NCI-H1417 treated with DMSO at 0.1 percent for 48 hours (cell line): ENCODE measurements at regions not wholly inside any gene's neighbourhood (a gene's known extent, or its start where the extent isn't known, plus 50 kb on each side); places are given as distances from the start of the nearest gene placed in this dataset.
A peak's percentile ranks its signal among the peaks of the same experiment; 100 is the strongest.

Experiments
- DNase-seq: peaks from one replicate; lab custom pipeline; 2025; lab: John Stamatoyannopoulos, UW

DNA sequence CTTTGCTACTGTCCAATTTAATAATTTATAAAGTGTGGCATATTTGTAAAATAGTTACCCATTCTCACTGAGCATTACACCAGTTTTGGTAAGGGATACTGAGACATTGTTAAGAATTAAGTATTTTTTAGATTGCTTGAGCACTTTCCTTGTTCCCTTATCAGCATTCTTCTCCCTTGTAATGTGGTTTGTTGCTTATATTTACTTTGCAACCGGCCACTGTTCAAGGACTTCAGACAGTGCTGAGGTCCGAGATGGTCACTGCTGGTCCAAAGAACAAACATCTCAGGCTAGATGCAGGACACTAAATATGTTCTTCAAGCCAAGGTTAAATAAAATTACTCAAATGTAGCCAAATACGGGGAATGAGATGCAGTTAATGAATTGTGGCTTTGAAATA is 161.4 kb downstream of the TM9SF2 start:
- no peak for DNase-seq

DNA sequence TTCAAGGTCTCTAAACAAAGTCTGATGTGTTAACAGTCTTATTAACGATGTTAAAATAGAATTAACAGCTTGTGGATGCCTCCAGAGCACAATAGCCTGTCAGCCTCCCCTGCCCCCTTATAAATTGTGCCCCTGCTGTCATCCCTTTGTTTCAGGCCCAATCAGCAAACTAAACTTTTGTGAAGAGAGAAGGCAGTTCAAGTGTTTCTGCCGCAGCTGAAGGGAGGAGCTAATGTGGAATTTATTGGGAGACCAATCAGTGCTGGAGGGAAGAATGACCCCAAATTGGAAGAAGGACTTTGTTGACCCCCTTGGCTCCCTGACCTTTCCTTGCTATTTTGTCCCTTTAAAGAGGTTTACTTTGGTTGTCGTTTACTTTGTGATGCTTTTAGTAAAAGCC is 160.5 kb downstream of the TM9SF2 start:
- no peak for DNase-seq

DNA sequence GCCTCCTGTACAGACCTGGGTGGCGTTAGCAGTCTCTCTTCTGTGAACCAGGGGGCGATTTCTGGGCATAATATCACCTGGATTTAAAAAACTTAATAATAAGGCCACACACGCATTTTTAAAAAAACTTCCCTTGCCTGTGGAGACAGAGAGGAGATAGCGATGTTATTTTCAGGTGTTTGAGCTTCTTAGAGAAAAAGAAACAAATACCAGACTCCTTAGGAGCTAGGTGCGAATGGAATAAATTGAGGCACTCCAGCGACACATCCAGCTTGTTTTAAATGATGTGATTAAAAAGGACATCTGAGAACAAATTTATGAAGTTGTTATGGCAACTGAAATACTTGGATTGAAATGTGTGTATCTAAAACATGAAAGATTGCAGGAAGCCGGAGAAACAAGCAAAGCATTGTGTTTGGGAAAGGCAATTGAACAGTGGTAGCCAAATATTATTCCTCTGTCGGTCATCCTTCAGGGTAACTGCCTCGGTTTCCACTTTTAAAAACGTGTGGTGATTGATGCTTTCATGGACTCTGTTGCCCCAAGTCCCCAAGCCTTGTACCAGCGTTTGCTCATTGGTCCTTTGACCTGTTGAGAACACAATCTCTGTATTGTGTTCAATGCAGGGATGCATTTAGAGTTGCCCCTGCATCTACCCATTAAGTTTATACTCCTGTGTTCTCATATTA is 158.7 kb downstream of the TM9SF2 start:
- no peak for DNase-seq

DNA sequence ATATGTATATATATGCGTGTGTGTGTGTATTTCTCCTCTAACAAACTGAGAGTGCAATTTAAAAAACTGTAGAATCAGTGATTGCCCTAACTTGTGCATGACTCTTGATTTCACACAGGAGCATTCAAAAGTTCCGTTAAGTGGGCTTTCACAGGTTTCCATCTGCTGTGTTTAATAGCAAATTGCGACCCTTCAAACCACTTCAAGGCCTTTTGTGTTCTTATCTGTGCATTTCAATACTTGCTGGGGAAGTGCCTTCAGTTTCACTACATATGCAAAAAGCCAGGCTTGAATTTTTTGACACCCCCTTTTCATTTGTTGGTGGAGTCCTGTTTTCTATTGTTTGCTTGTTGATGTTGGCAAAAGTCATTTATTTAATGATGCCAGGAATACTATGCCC is 158.0 kb downstream of the TM9SF2 start:
- no peak for DNase-seq

DNA sequence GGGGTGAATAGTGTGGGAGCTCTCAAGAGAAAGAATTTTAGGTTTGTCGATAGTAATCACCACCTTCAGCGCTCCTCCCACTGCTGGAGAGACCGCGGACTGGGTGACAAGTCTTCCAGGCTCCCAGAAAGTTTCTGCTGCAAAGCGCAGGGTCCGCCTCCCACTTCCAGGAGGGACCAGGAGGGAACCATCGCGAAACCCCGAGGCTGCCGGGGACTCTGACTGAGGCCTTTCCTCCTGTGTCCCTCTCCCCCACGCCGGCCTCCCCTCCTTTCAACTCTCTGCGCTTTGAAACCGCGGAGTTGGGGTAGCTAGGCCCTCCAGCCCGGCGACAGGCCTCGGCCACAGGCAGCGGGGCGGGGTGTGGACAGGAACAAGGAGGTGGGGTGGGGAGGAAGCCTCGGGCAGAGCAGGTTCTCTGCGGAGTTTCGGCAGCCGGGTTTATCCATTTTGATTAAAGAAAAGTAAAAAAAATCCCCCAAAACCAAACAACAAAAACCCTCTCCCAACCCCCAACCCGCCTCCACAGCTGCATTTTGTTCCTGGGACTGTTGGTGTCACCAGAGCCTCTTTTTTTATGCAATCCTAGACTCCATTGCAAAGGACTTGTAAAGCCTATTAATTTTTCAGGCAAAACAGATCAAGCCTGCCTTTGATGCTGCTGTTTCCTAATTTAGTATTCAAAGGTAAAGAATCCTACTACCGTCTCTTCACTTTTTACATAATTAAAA is 157.2 kb downstream of the TM9SF2 start:
- DNase-seq = no peak

DNA sequence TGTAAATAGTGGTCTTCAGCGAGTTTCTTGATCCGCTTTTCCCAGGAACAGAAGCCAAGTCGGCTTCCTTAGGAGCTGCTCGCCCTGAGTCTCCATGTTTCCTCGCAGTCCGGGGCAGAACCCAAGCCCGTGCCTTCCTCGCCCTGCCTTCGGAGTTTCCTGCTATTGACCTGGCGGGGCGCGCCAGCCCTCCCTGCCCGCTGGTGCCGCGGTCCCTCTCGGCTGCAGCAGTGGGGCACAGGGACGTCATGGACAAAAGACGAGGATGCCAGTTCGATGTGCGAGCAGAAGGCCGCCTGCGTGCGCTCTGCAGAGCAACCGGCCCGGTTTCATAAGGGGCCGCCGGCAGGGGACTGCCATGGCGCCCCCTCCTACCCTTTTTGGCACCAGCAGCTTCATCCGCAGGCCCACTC is 156.6 kb downstream of the TM9SF2 start:
- DNase-seq = no peak

DNA sequence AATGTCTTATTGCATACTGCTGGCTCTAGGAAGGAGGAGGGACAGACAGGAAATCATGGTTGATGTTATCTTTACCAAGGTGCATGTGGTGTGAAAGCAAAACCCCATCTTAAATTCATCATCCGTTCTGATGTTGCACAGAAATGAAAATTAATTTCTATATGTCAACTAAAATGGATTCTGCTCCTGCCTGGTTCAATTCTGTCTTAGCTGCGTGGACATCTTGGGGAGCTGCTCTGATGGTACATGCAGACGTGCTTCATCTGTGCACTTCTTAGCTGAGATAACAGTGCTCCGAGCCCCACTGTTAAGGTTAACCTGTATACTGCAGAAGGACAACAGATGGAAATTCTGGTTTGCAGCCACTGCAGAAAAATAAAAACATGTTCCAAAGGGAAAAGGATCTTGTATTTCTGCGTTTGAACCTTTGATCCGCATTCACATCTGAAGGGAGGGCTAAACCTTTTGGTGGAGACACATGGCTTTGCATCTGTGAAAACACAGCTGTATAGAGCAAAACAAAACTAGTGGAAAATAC is 155.6 kb downstream of the TM9SF2 start:
- DNase-seq = no peak

DNA sequence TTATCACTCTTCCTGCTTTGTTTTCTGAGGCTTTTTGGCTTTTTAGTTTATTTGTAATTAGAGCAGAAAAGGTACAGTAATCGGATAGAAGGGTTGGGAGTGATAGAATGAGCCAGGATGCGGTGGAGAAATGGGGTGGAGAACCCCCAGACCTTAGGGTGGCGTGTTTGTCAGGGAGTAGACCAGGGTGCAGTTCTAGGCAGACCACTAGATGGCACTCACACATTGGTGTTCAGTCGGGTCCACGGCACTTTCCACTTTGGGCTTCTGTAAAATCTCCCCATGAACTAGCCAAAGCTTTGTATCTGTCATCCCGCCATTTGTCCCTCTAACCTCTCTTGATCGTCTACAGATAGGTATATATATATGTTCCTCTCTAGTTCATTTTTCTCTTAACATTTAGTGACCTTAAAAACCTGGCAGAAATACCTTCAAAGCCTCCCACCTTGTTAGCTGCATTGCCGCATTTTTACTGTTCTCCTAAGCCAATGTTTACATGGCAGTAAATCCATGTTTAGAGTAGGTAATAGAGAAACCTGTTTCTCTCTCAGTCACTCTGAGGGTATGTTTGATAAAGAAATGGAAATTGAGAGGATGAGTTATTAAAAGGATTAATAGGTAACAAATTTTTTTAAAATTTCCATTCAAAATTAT is 154.9 kb downstream of the TM9SF2 start:
- DNase-seq = peak; percentile 95

DNA sequence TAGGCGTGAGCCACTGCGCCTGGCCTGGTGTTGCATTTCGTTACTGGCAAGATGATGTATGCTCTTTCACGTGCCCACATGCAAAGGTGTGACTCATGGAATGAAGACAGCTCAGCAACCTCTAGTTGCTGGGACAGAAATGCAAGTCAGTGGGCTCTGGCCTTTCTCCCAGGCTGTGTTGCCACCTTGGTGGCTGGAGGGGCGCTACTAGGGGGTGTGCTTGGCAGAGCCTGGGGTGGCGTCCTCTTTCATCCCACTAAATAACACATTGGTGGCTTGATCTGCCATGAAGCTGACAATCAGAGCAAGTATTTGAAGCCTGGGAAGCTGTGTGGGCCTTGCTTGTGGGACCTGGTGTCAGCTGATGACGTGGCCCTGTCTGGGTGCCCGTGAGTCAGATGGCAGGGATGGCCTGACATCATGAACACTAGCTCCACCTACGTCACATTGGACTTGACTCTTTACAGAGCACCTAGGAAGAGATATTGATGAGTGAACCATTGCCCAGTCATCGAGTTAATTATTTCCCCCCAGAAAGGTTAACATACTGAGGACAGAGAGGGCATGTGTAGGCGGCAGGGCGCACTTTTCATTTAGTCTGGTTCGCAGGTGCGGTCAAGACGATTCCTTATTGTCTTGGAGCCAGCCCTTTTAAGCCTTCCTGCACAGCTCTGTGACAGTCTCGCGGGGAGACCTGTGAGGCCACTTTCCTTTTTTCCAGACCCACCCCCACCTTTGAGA is 154.2 kb downstream of the TM9SF2 start:
- no peak for DNase-seq

DNA sequence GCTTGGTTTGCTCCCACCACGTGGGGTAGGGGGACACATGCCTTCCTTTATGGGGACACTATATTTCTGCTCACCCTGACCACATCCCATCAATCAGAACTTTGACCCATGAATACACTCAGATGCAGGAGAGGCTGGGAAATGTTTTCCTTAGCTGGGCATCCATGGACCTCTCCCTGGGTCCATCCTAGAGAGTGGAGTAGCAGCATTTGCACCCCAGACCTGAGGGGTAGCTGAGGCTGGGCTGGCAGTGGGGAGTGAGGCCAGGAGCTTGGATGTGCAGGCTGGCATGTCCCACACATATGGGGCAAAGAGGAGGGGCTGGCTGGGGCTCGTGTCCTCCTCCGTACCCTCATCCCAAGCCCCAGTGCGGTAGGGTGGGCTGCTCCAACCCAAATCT is 152.8 kb downstream of the TM9SF2 start:
- DNase-seq = no peak

DNA sequence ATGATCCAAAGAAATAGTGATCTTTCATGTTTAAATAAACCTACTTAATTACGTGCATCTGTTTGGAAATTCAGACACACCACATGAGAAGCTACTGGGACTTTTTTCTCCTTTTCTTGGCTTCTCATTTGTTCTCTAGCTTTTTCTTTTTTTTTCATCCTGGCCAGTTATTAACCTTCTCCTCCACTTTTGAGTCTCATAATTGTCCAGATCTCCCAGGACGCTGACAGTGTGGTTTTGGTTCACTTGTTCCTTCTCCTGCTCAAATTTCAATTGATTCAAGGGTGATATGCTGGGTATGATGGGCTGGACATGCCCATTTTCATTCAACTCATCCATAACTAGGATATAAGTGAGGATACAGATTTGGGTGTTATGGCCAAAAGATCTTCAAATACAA is 152.3 kb downstream of the TM9SF2 start:
- DNase-seq = no peak

DNA sequence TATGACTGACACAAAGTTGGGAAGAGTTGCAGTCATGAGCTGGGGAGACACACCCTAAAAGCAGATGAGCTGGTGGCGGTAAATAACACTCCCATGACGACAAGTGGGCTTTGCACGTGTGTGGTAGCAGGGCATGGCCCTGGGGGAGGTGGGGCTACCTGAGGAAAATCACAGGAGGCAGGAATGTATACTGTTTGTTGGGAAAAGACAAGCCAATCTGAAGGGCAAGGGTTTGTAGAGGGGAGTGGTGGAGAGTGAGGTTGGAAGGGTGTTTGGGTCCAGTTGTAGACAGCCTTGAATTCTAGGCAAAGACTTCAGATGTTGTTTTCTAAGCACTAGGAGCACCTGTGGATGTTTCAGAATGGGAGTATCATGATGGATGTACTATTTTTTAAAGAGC is 151.6 kb downstream of the TM9SF2 start:
- DNase-seq = no peak

DNA sequence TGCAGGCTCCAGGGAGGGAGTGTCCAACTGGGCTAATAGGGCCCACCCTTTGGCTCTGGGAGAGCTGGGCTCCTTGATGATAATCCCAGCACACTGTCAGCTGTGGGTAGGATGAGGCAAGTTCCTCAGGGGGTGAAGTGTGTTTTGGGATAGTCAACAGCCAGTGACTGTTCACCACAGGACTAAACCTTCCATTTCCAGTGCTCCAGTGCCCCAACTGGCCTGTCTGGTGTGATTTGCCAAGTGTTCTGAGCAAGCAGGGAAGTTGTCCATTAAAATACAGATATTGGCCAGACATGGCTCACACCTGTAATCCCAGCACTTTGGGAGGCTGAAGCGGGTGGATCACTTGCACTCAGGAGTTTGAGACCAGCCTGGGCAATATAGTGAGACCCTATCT is 150.9 kb downstream of the TM9SF2 start:
- no peak for DNase-seq

DNA sequence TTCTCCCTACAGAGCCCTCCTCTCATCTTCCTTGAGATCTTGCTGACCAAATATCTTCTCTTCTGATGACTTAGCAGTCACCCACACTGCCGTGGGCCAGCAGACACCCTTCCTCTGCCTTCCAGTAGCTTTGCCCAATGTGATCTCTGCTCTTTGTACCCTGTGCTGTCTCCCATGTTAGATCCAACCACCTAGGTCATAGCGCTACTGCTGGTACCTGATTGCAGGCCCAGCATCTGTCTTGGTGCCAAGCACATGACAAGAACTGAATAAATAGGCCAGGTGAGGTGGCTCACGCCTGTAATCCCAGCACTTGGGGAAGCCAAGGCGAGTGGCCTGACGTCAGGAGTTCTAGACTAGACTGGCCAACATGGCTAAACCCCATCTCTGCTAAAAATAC is 149.7 kb downstream of the TM9SF2 start:
- no peak for DNase-seq

DNA sequence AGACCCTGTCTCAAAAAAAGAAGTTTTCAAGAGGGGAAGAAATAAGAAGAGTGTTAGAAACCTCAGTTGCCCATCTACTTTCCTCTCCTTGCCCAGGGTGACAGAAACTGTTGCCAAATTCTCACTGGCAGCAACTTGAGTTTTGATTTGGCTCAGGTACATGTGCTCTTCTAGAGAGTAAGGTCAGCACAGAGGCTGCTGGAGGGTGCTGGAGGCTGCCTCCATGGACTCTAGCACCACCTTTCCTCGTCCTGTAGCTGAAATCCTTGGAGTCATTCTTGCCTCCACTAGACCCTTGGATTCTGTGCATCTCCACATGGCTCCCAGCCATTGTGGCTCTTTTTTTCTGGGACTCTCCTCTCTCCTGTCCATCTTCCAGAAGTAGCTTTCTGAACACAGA is 149.1 kb downstream of the TM9SF2 start:
- DNase-seq = no peak

DNA sequence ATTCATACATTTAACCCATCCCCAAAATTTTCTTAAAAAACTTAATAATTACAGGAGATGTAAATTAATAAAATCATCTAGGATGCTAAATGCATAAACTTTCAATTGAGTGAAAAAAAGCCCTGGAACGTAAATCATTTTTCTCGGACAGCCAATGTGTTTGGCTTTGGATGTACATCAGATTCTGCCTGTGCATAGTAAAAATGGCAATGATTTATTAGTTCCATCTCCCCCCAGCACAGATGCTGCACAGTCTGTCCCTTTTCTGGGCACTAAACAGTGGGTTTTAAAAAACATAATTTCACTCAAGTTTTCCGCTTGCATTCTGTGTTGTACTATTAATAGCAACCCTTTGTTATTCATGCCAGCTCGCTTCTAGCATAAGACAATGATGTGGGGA is 147.7 kb downstream of the TM9SF2 start:
- DNase-seq = no peak

DNA sequence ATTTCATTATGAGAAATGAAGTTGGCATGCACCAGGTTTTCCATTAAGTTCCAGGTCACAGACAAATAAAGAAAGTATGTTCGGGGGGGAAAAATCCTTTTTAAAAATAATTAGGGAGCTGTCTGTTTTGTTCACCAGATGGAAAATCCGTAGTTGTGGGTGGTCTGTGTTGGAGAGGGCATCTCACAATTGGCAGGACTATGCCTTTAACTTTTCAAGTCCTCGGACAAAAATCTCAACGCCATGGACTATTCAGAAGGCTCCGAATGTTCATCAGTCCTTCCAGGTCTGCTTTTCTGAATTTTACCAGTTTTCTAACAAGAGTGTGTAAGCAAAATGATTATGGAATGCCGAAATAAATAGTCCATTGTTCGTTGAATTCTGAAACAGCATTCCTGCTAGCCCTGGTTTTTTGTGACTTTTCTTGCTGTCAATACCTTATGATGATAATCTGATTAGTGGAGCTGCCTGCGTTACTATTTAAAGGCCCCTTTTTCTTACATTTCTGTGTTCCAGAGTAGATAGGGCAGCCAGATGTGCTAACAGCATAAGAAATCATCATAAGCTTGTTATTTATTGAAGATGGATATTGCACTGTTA is 146.9 kb downstream of the TM9SF2 start:
- no peak for DNase-seq

DNA sequence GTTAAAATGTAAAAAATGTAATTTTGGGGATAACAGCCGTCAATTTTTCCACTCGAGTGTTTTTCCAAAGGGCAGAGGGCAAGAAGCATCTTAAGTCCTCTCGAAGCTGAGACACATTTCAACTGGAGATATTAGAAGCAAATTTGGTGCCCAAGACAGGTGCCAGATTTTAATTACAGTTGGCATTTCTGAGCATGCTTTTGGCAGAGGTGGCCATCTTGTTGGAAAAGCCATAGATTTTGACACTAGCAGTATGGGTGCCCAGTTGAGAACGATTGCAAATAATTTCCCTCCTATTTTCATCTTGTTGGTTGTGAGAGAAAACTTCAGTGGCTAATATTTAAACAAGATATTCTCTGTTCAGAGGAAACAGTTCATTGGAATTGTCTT is 146.3 kb downstream of the TM9SF2 start:
- no peak for DNase-seq

DNA sequence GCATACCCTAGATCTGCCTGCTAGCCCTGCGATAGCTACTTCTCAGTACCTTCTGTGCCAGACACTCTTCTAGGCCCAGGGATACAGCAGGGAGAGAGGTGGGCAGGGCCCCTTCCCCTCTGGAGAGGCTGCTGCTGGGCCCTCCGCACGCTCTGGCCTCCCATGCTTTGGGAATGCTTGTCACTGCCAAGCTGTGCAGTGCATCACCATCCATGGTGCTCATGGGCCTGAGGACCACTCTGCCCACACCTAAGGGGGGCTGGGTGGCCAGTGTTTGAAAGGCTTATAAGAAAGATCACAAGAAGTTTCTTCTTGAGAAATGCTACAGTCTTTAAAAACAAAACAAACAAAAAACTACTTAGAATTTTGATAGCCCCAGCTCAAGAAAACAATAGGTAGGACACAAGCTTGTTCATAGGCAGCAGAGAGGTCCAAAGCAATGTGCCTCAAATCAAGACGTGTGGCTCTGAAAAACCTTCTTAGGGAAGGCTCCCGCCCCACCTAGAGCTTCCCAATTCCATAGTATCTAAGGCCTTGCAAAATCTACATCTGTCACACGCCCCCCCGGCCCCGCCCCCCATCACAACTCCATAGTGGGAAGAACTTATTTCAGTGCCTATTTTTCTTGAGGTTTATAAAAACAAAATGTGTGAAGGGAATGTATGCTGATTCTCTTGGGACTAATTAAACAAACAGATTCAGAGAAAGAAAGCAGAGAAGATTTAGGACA is 145.8 kb downstream of the TM9SF2 start:
- no peak for DNase-seq

DNA sequence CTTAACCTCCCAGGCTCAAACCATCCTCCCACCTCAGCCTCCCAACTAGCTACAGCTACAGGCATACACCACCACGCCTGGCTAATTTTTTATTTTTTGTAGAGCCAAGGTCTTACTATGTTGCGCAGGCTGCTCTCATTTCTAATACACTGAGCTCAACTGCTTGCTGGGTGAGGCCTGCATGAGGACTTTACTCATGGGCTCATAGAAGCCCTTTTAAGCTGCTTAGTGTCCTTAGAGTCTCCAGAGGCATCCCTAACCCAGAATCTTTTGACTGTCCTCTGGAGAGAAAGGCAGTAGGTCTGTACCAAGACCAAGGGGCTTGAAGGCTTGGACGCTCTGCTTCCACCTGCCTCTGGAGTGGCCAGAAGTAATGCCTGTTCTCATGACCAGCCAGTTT is 141.6 kb downstream of the TM9SF2 start:
- DNase-seq = no peak

DNA sequence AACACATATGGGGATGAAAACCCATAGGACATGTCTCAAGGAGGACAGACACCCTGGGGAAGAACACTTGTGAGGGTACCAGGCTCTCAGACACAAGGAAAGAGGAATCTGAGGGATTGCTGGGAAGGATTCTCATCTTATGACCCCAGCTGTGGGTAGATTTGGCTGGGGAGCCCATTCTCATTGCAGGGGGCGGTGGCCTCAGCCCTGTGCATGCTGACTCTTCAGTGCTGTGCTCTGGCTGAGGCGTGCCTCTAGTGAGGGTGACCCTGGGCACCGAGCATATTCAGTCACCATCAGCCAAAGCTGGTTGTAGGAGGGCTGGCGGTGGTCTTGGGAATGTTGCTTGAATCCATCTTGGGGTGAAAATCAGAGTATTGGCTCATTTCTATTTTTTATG is 140.7 kb downstream of the TM9SF2 start:
- DNase-seq = no peak
